Astrocyte (in vitro differentiated cells and primary cell): ENCODE measurements at regions not wholly inside any gene's neighbourhood (a gene's known extent, or its start where the extent isn't known, plus 50 kb on each side); places are given as distances from the start of the nearest gene placed in this dataset.

Experiments
- DNase-seq: peaks from one replicate; pipeline ENCODE4 v3.0.0-alpha.2; 2010; ENCODE audit warnings: low read depth
- FAIRE-seq: peaks from 2 replicates; lab custom pipeline; 2011; peaks lifted over from hg19 to GRCh38; lab: Jason Lieb, UNC
- H2AFZ ChIP-seq: 2 replicates; pipeline ENCODE4 v1.6.0; 2012; ENCODE audit warnings: low read depth, low read length, inconsistent platforms
- H3K27ac ChIP-seq: 2 replicates; pipeline ENCODE4 v1.5.1; 2011; ENCODE audit warnings: low read depth, low read length, inconsistent platforms
- H3K27me3 ChIP-seq: 2 replicates; pipeline ENCODE4 v1.6.0; 2011; ENCODE audit warnings: low read length, inconsistent platforms; ENCODE audit not compliant: insufficient read depth
- H3K36me3 ChIP-seq: 2 replicates; pipeline ENCODE4 v1.5.1; 2011; ENCODE audit warnings: low read length, inconsistent platforms; ENCODE audit not compliant: insufficient read depth
- H3K4me1 ChIP-seq: 2 replicates; pipeline ENCODE4 v1.5.1; 2011; ENCODE audit warnings: low read length, inconsistent platforms; ENCODE audit not compliant: insufficient read depth
- H3K4me2 ChIP-seq: 2 replicates; pipeline ENCODE4 v1.6.0; 2012; ENCODE audit warnings: low read length, inconsistent platforms
- H3K4me3 ChIP-seq: 2 replicates; pipeline ENCODE4 v1.5.1; 2011; ENCODE audit warnings: low read depth, mild to moderate bottlenecking, low read length, inconsistent platforms; ENCODE audit not compliant: insufficient read depth
- H3K79me2 ChIP-seq: 2 replicates; pipeline ENCODE4 v1.6.0; 2012; ENCODE audit warnings: mild to moderate bottlenecking, low read length, inconsistent platforms; ENCODE audit not compliant: insufficient read depth
- H3K9ac ChIP-seq: 2 replicates; pipeline ENCODE4 v1.6.0; 2012; ENCODE audit warnings: mild to moderate bottlenecking, low read length, inconsistent platforms
- H3K9me3 ChIP-seq: 2 replicates; pipeline ENCODE4 v1.5.1; 2012; ENCODE audit warnings: low read depth, mild to moderate bottlenecking, low read length, inconsistent platforms; ENCODE audit not compliant: insufficient read depth
- H4K20me1 ChIP-seq: 2 replicates; pipeline ENCODE4 v1.6.0; 2012; ENCODE audit warnings: low read length, inconsistent platforms; ENCODE audit not compliant: insufficient read depth
- H3K27ac Mint-ChIP-seq: one replicate; pipeline ENCODE4 v1.8.0; 2021; ENCODE audit warnings: mild to moderate bottlenecking, mixed read lengths; ENCODE audit not compliant: unreplicated experiment
- H3K27me3 Mint-ChIP-seq: one replicate; pipeline ENCODE4 v1.8.0; 2021; ENCODE audit warnings: low read depth, mixed read lengths; ENCODE audit not compliant: unreplicated experiment
- H3K36me3 Mint-ChIP-seq: one replicate; pipeline ENCODE4 v1.8.0; 2021; ENCODE audit warnings: low read depth, mixed read lengths; ENCODE audit not compliant: unreplicated experiment
- H3K4me1 Mint-ChIP-seq: one replicate; pipeline ENCODE4 v1.8.0; 2021; ENCODE audit warnings: low read depth, mixed read lengths; ENCODE audit not compliant: unreplicated experiment
- H3K4me3 Mint-ChIP-seq: one replicate; pipeline ENCODE4 v1.8.0; 2021; ENCODE audit warnings: mild to moderate bottlenecking, moderate library complexity, mixed read lengths; ENCODE audit not compliant: unreplicated experiment
- H3K9me3 Mint-ChIP-seq: one replicate; pipeline ENCODE4 v1.8.0; 2021; ENCODE audit warnings: mild to moderate bottlenecking, mixed read lengths; ENCODE audit not compliant: unreplicated experiment
- EZH2 ChIP-seq: IDR thresholded peaks from 2 replicates; pipeline ENCODE4 v1.6.1; 2012; ENCODE audit warnings: mild to moderate bottlenecking, low read length, inconsistent platforms; ENCODE audit not compliant: insufficient read depth
- TF ChIP-seq, protein P1 (sequence below): IDR thresholded peaks from 2 replicates; pipeline ENCODE4 v1.5.1; 2011; ENCODE audit warnings: low read depth, mild to moderate bottlenecking, inconsistent platforms, low read length, moderate library complexity; ENCODE audit not compliant: insufficient read depth

DNA sequence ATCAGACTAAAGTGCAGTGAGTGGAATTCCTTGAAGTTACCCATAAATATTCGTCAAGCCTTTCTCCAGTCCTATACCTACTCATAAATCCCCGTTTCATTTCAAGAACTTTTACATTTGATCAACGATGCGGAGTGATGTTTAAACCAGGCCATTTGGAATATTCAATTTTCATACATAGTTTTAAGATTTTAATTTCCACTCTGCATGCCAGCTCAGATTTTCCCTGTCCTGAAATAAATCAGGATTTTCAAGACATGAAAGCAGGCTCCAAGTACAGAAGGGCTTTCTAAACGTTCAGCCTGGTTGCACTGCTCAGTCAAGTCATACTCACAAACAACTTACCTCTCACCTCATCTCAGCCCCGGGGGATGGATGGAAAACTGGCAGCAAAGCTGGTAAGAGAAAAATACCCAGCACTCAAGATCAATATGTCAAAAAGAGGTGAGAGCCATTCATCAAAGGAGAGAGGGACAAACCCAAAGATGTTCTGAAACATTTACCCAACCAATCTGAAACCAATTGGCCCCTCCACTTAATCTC, 418.5 kb downstream of the PLPP3 start:
- no peak overlapping the region for H3K27ac ChIP-seq
- peak; percentile 39 for FAIRE-seq
- H3K4me1 Mint-ChIP-seq: no peaks in the 10 kb centered on the region
- DNase-seq: no peak
- H3K4me2 ChIP-seq: no peak overlapping the region
- H3K9ac ChIP-seq: no peak overlapping the region
- H3K27ac Mint-ChIP-seq: no peak overlapping the region
- no peak for TF ChIP-seq EZH2
- TF ChIP-seq, protein P1, sequence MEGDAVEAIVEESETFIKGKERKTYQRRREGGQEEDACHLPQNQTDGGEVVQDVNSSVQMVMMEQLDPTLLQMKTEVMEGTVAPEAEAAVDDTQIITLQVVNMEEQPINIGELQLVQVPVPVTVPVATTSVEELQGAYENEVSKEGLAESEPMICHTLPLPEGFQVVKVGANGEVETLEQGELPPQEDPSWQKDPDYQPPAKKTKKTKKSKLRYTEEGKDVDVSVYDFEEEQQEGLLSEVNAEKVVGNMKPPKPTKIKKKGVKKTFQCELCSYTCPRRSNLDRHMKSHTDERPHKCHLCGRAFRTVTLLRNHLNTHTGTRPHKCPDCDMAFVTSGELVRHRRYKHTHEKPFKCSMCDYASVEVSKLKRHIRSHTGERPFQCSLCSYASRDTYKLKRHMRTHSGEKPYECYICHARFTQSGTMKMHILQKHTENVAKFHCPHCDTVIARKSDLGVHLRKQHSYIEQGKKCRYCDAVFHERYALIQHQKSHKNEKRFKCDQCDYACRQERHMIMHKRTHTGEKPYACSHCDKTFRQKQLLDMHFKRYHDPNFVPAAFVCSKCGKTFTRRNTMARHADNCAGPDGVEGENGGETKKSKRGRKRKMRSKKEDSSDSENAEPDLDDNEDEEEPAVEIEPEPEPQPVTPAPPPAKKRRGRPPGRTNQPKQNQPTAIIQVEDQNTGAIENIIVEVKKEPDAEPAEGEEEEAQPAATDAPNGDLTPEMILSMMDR: no peak
- H3K4me3 Mint-ChIP-seq: no peak overlapping the region
- no peaks in the 10 kb centered on the region for H3K4me1 ChIP-seq
- no peaks in the 10 kb centered on the region for H3K36me3 Mint-ChIP-seq
- no peaks in the 10 kb centered on the region for H3K79me2 ChIP-seq
- no peaks in the 10 kb centered on the region for H3K27me3 Mint-ChIP-seq
- no peaks in the 10 kb centered on the region for H4K20me1 ChIP-seq
- H3K27me3 ChIP-seq: no peaks in the 10 kb centered on the region
- no peak overlapping the region for H2AFZ ChIP-seq
- no peak overlapping the region for H3K4me3 ChIP-seq
- H3K36me3 ChIP-seq: no peaks in the 10 kb centered on the region
- no peaks in the 10 kb centered on the region for H3K9me3 ChIP-seq
- H3K9me3 Mint-ChIP-seq: no peaks in the 10 kb centered on the region

DNA sequence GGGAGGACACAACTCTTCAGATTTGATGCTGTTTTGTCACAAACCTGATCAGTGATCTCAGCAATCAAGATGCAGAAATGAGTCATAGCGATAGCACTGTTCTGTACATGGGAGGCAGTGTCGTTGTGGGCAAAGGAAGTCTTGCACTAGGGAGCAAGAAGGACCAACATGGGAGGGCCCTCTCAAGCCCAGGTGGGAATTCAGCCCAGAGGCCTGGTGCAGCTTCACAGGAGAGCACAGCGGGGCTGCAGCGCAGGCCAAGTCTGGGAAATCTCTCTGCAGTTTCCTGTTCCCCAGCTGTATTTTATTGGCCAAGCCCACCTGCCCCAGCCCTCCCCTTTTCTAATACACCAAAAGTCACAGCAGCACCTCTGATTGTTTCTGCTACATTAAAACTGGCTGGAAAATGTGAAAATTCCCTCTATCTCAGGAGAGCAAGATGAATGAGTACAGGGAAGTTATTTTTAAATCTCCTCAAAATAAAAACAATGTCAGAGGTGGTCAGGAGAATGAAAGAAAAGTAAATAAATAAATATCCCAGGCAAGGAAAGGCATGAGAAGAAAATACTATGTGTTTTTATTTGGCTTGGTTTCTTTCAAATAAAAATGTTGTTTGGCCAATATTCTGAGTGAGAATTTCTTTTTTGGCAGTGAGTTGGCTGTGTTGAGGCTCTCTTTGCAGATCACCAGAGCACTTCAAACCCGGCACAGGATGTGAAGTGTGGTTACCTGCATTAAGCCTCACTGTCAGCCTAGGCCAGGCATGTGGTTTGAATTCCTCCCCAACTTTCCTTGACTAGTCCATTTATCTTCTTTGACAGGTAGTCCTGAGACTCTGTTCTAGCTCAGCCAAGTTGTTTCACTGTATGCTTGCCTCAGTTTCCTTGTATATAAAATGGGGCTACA, 422.1 kb downstream of the PLPP3 start:
- DNase-seq (peak; percentile 16), FAIRE-seq (no peak)
- H3K4me3 Mint-ChIP-seq: no peak overlapping the region
- no peaks in the 10 kb centered on the region for H3K36me3 Mint-ChIP-seq
- Histone ChIP-seq H3K27ac (no peak overlapping the region), H3K4me1 (no peaks in the 10 kb centered on the region), H3K9ac (no peak overlapping the region), H3K9me3 (no peaks in the 10 kb centered on the region), H3K27me3 (no peaks in the 10 kb centered on the region), H4K20me1 (no peaks in the 10 kb centered on the region), H3K4me3 (no peak overlapping the region), H3K79me2 (no peaks in the 10 kb centered on the region), H2AFZ (no peak overlapping the region), H3K36me3 (no peaks in the 10 kb centered on the region), H3K4me2 (no peak overlapping the region)
- no peak overlapping the region for H3K27ac Mint-ChIP-seq
- no peaks in the 10 kb centered on the region for H3K9me3 Mint-ChIP-seq
- TF ChIP-seq, protein P1: no peak
- no peak for TF ChIP-seq EZH2
- no peaks in the 10 kb centered on the region for H3K4me1 Mint-ChIP-seq
- peaks cover 3% of the 10 kb centered on the region for H3K27me3 Mint-ChIP-seq

DNA sequence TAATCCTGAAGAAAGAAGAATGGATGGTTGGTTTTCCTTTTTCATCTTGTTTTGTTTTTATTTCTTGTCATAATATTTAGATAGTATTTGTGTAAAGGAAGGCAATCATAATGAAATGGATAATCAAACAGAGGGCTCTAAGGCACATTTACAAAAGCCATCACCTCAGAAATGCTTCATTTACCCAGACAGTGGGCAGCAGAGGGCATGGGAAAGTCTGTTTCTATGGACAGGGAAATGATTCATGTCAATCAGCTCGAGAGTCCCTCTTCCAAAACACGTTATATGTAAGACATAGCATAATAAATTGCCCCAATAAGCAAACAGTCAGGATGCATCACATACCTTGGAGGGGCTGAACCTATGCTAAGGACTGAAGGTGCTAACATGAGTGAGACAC, 426.1 kb downstream of the PLPP3 start:
- Histone ChIP-seq H3K79me2 (no peaks in the 10 kb centered on the region), H3K9ac (no peak overlapping the region), H2AFZ (no peak overlapping the region), H4K20me1 (no peaks in the 10 kb centered on the region), H3K9me3 (no peaks in the 10 kb centered on the region), H3K27me3 (no peaks in the 10 kb centered on the region), H3K4me2 (no peak overlapping the region), H3K27ac (no peak overlapping the region), H3K4me3 (no peak overlapping the region), H3K4me1 (no peaks in the 10 kb centered on the region), H3K36me3 (no peaks in the 10 kb centered on the region)
- no peaks in the 10 kb centered on the region for H3K4me1 Mint-ChIP-seq
- H3K27me3 Mint-ChIP-seq: peaks cover 12% of the 10 kb centered on the region
- no peak overlapping the region for H3K4me3 Mint-ChIP-seq
- no peaks in the 10 kb centered on the region for H3K36me3 Mint-ChIP-seq
- no peak for TF ChIP-seq EZH2
- TF ChIP-seq, protein P1: no peak
- no peak overlapping the region for H3K27ac Mint-ChIP-seq
- DNase-seq (no peak), FAIRE-seq (no peak)
- H3K9me3 Mint-ChIP-seq: no peaks in the 10 kb centered on the region
